PC-9 (cell line): ENCODE measurements at regions not wholly inside any gene's neighbourhood (a gene's known extent, or its start where the extent isn't known, plus 50 kb on each side); places are given as distances from the start of the nearest gene placed in this dataset.

Experiments
- BruUV-seq: library from RNA; stranded (reverse); fragments of 400-500 nt; replicated peaks from 2 replicates; lab custom pipeline; 2021; lab: Mats Ljungman, UMichigan
- CTCF ChIA-PET: fragments of 300-600 bp; sonication (Branson Sonifier 250); formaldehyde crosslinking; loops from one replicate; lab custom pipeline; 2022; ENCODE audit warnings: antibody characterized with exemption; lab: Charles Lee
- POLR2A ChIA-PET: fragments of 300-600 bp; sonication (Branson Sonifier 250); formaldehyde crosslinking; loops from one replicate; lab custom pipeline; 2022; ENCODE audit warnings: antibody characterized with exemption; ENCODE audit not compliant: unreplicated experiment; lab: Charles Lee
- DNase-seq, 2 experiments: peaks; one replicate each; pipeline versions ENCODE4 v3.0.0 to v3.0.0-alpha.2; 2015 to 2022; ENCODE audit warnings: mixed read lengths in 1 of 2
- H2AFZ ChIP-seq: fragments of 200-600 bp; sonication (generic); 2 replicates; pipeline ENCODE4 v1.8.1; 2017; ENCODE audit warnings: antibody characterized with exemption
- H3F3A ChIP-seq: fragments of 200-600 bp; sonication (generic); 2 replicates; pipeline ENCODE4 v1.8.1; 2017; ENCODE audit warnings: antibody characterized with exemption, mild to moderate bottlenecking, low read depth; ENCODE audit not compliant: insufficient read depth
- H3K27ac ChIP-seq: fragments of 200-600 bp; sonication (generic); 2 replicates; pipeline ENCODE4 v1.6.1; 2016; ENCODE audit warnings: mixed run types
- H3K27me3 ChIP-seq: fragments of 200-600 bp; sonication (generic); 2 replicates; pipeline ENCODE4 v1.6.1; 2016; ENCODE audit warnings: low read depth, mixed run types; ENCODE audit not compliant: insufficient read depth
- H3K36me3 ChIP-seq: fragments of 200-600 bp; sonication (generic); 2 replicates; pipeline ENCODE4 v1.6.1; 2016; ENCODE audit warnings: low read depth, mixed run types
- H3K4me1 ChIP-seq: fragments of 200-600 bp; sonication (generic); replicated peaks from 2 replicates; pipeline ENCODE4 v1.6.1; 2016; ENCODE audit warnings: mixed run types; ENCODE audit not compliant: insufficient read depth
- H3K4me2 ChIP-seq: fragments of 200-600 bp; sonication (generic); 2 replicates; pipeline ENCODE4 v1.6.1; 2017; ENCODE audit warnings: mixed run types
- H3K4me3 ChIP-seq: fragments of 200-600 bp; sonication (generic); 2 replicates; pipeline ENCODE4 v1.6.1; 2016; ENCODE audit warnings: mixed run types
- H3K79me2 ChIP-seq: fragments of 200-600 bp; sonication (generic); 2 replicates; pipeline ENCODE4 v1.6.1; 2017; ENCODE audit warnings: low read depth, mixed run types
- H3K9me2 ChIP-seq: fragments of 200-600 bp; sonication (generic); 2 replicates; pipeline ENCODE4 v1.8.1; 2017; ENCODE audit warnings: mild to moderate bottlenecking; ENCODE audit not compliant: insufficient read depth
- H3K9me3 ChIP-seq: fragments of 200-600 bp; sonication (generic); 2 replicates; pipeline ENCODE4 v1.8.1; 2016; ENCODE audit warnings: low read depth; ENCODE audit not compliant: insufficient read depth
- H4K20me1 ChIP-seq: fragments of 200-600 bp; sonication (generic); 2 replicates; pipeline ENCODE4 v1.8.1; 2017; ENCODE audit not compliant: insufficient read depth
- EZH2 ChIP-seq: fragments of 200-600 bp; sonication (generic); IDR thresholded peaks from 2 replicates; pipeline ENCODE4 v1.8.0; 2017; ENCODE audit warnings: antibody characterized with exemption, low read depth
- intact Hi-C: fragments of 100-400 bp; cut with micrococcal nuclease; formaldehyde crosslinking; loops from one replicate; pipeline ENCODE4 v1.10.0; 2022; ENCODE audit not compliant: unreplicated experiment
- TF ChIP-seq, protein P1 (sequence below): fragments of 200-600 bp; sonication (generic); conservative IDR thresholded peaks from 2 replicates; pipeline ENCODE4 v1.6.1; 2017; ENCODE audit warnings: mixed run types, antibody characterized with exemption, mild to moderate bottlenecking, moderate library complexity

- intact Hi-C loops = no loop called here
- H3K9me2 ChIP-seq = no peaks in the 10 kb centered on the region
- H4K20me1 ChIP-seq = no peaks in the 10 kb centered on the region
- BruUV-seq = no TSS peak
- H3K4me3 ChIP-seq = no peak overlapping the region
- H3K27me3 ChIP-seq = peaks cover 19% of the 10 kb centered on the region
- POLR2A ChIA-PET = no interaction called here
- no peaks in the 10 kb centered on the region for H3F3A ChIP-seq
- no peak overlapping the region for H3K27ac ChIP-seq
- no peaks in the 10 kb centered on the region for H3K36me3 ChIP-seq
- no peaks in the 10 kb centered on the region for H3K4me1 ChIP-seq
- no peak overlapping the region for H3K4me2 ChIP-seq
- no peaks in the 10 kb centered on the region for H3K9me3 ChIP-seq
- H2AFZ ChIP-seq = no peak overlapping the region
- TF ChIP-seq EZH2 = no peak
- TF ChIP-seq, protein P1, sequence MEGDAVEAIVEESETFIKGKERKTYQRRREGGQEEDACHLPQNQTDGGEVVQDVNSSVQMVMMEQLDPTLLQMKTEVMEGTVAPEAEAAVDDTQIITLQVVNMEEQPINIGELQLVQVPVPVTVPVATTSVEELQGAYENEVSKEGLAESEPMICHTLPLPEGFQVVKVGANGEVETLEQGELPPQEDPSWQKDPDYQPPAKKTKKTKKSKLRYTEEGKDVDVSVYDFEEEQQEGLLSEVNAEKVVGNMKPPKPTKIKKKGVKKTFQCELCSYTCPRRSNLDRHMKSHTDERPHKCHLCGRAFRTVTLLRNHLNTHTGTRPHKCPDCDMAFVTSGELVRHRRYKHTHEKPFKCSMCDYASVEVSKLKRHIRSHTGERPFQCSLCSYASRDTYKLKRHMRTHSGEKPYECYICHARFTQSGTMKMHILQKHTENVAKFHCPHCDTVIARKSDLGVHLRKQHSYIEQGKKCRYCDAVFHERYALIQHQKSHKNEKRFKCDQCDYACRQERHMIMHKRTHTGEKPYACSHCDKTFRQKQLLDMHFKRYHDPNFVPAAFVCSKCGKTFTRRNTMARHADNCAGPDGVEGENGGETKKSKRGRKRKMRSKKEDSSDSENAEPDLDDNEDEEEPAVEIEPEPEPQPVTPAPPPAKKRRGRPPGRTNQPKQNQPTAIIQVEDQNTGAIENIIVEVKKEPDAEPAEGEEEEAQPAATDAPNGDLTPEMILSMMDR = no peak
- no peak for DNase-seq
- no peaks in the 10 kb centered on the region for H3K79me2 ChIP-seq
- CTCF ChIA-PET = interaction anchor here (0.7 kb wide), 1 partner anchor 1402 kb away, joined by 4 read pairs; no protein-coding TSS in a partner anchor
Observed at GRCh38 chr14:101018561-101019290, 115.2 kb upstream of the RTL1 start.

DNA sequence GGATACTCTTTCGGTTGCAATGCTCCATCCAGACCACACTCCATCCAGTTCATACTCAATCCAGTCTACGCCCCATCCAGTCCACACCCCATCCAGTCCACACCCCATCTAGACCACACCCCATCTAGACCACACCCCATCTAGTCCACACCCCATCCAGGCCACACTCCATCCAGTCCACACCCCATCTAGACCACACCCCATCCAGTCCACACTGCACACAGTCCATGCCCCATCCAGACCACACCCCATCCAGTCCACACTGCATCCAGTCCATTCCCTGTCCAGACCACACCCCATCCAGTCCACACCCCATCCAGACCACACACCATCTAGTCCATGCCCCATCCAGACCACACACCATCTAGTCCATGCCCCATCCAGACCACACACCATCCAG lies 116.0 kb upstream of the RTL1 start:
- CTCF ChIA-PET = no interaction called here
- no peaks in the 10 kb centered on the region for H3K79me2 ChIP-seq
- no peak overlapping the region for H3K27ac ChIP-seq
- no peaks in the 10 kb centered on the region for H3K9me2 ChIP-seq
- H3K27me3 ChIP-seq = peaks cover 27% of the 10 kb centered on the region
- no peak for DNase-seq
- no peaks in the 10 kb centered on the region for H3K36me3 ChIP-seq
- H3K4me3 ChIP-seq = no peak overlapping the region
- BruUV-seq = no TSS peak
- intact Hi-C loops = no loop called here
- H2AFZ ChIP-seq = no peak overlapping the region
- no peak overlapping the region for H3K4me2 ChIP-seq
- no peaks in the 10 kb centered on the region for H3F3A ChIP-seq
- no peaks in the 10 kb centered on the region for H3K4me1 ChIP-seq
- H4K20me1 ChIP-seq = no peaks in the 10 kb centered on the region
- TF ChIP-seq, protein P1 = no peak
- TF ChIP-seq EZH2 = no peak
- POLR2A ChIA-PET = no interaction called here
- H3K9me3 ChIP-seq = no peaks in the 10 kb centered on the region

GRCh38 chr14:101019990-101020710 lies 116.6 kb upstream of the RTL1 start:
- no peak overlapping the region for H3K4me2 ChIP-seq
- H3K4me1 ChIP-seq = no peaks in the 10 kb centered on the region
- no peak overlapping the region for H3K27ac ChIP-seq
- TF ChIP-seq, protein P1 = no peak
- TF ChIP-seq EZH2 = no peak
- no peak overlapping the region for H2AFZ ChIP-seq
- CTCF ChIA-PET = no interaction called here
- POLR2A ChIA-PET = no interaction called here
- BruUV-seq = no TSS peak
- intact Hi-C loops = no loop called here
- H3K9me3 ChIP-seq = no peaks in the 10 kb centered on the region
- no peaks in the 10 kb centered on the region for H4K20me1 ChIP-seq
- no peak overlapping the region for H3K4me3 ChIP-seq
- H3K36me3 ChIP-seq = no peaks in the 10 kb centered on the region
- no peaks in the 10 kb centered on the region for H3K79me2 ChIP-seq
- H3K9me2 ChIP-seq = no peaks in the 10 kb centered on the region
- peaks cover 33% of the 10 kb centered on the region for H3K27me3 ChIP-seq
- DNase-seq = no peak
- H3F3A ChIP-seq = no peaks in the 10 kb centered on the region
